ENCODE measurements at regions not wholly inside any gene's neighbourhood (a gene's known extent, or its start where the extent isn't known, plus 50 kb on each side); places are given as distances from the start of the nearest gene placed in this dataset.

DNA sequence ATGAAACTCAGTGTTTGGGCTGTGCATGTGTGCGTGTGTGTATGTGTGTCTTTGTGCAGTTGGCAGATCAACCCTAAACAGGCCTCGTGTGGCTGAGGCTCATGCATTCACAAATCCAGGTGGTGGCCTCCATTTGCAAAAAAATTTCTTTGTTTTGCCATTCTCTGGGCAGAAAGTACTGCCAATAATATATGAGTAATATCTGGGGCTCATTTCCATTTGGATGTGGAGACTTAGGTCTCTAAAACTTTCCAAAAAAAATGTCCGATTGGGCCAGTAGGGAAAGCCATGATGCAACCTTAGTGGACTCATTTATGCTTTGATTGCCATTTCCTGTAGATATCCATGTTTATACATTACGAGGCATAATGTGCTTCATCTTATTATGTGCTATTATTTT is 77.9 kb upstream of the RPS23 start:
- POLR2A ChIA-PET = no interaction called here

GRCh38 chr5:82355496-82355895 is 77.3 kb upstream of the RPS23 start:
- no peak overlapping the region for H3K4me3 ChIP-seq (ENCODE audit: low read depth, low read length)
- ChIA-PET CTCF (interaction anchor here (1.5 kb wide), 3 partner anchors 43 to 286 kb away, joined by 4 to 5 read pairs (median 4); no protein-coding TSS in a partner anchor), POLR2A (no interaction called here)
- DNase-seq (ENCODE audit: low read depth, low spot score) = no peak
- no peak for TF ChIP-seq CTCF (IDR thresholded peaks at IDR 0.05; ENCODE audit: insufficient read depth, low read length, missing control alignments)

More for the DNA sequence above, 77.9 kb upstream of the RPS23 start:
- no peak for DNase-seq (ENCODE audit: low read depth, low spot score)
- no peak overlapping the region for H3K4me3 ChIP-seq (ENCODE audit: low read depth, low read length)
- CTCF ChIA-PET = interaction anchor here (0.6 to 1.5 kb wide), 4 partner anchors 13 to 285 kb away, joined by 3 to 5 read pairs (median 4); no protein-coding TSS in a partner anchor
- TF ChIP-seq CTCF (IDR thresholded peaks at IDR 0.05; ENCODE audit: insufficient read depth, low read length, missing control alignments) = no peak

DNA sequence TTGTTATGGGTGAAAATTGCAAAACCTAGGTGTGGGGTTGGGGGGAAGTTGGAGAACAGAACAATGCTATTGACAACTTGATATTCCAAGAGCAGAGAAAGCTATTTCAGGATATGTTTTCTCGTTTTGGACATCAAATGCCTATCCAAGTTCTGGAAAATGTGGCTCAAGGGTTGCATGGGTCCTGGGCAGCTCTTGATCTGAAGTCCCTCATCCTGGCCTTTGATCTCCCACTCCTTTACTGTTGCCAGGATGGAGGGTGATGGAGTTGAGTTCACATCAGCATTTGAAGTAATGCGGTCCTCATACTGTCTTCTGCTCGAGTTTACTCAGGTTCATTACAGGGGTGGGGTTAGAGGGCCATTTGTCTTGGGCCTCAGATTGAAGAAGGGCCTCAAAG is 76.9 kb upstream of the RPS23 start:
- POLR2A ChIA-PET = no interaction called here
- no peak for TF ChIP-seq CTCF (IDR thresholded peaks at IDR 0.05; ENCODE audit: insufficient read depth, low read length, missing control alignments)
- CTCF ChIA-PET = interaction anchor here (1.5 to 4.0 kb wide), 4 partner anchors 42 to 439 kb away, joined by 4 to 11 read pairs (median 4); no protein-coding TSS in a partner anchor
- H3K4me3 ChIP-seq (ENCODE audit: low read depth, low read length) = no peak overlapping the region
- DNase-seq (ENCODE audit: low read depth, low spot score) = no peak

DNA sequence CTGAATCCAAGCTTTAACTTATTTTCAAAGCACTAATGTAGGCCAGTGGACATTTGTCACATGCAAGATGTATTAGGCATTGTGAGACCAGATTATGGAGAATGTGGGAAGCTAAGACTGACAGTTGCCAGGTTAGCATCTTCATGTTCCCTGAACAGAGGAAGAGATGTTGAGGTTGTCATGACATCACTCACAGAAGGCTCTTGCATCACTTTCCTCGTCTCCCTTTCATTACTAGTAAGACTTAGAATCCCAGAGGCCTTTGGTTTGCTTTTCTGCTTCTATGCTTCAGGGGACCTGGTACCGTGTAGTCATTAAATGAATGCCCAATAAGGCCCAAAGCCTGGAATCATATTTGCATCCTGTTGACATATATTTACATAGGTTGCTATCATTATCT is 76.4 kb upstream of the RPS23 start:
- TF ChIP-seq CTCF (IDR thresholded peaks at IDR 0.05; ENCODE audit: insufficient read depth, low read length, missing control alignments) = no peak
- no peak overlapping the region for H3K4me3 ChIP-seq (ENCODE audit: low read depth, low read length)
- no peak for DNase-seq (ENCODE audit: low read depth, low spot score)
- ChIA-PET CTCF (interaction anchor here (0.6 to 11.5 kb wide), 5 partner anchors 19 to 440 kb away, joined by 3 to 143 read pairs (median 11); no protein-coding TSS in a partner anchor), POLR2A (no interaction called here)

- no peak for DNase-seq (ENCODE audit: low read depth, low spot score)
- POLR2A ChIA-PET = interaction anchor here (0.7 kb wide), 1 partner anchor 1385 kb away, joined by 3 read pairs; no protein-coding TSS in a partner anchor
- TF ChIP-seq CTCF (IDR thresholded peaks at IDR 0.05; ENCODE audit: insufficient read depth, low read length, missing control alignments) = no peak
- CTCF ChIA-PET = interaction anchor here (0.7 to 11.5 kb wide), 9 partner anchors 8 to 1209 kb away, joined by 3 to 143 read pairs (median 11); no protein-coding TSS in a partner anchor
- no peak overlapping the region for H3K4me3 ChIP-seq (ENCODE audit: low read depth, low read length)
These were observed 75.4 kb upstream of the RPS23 start for GRCh38 chr5:82353522-82353921.

DNA sequence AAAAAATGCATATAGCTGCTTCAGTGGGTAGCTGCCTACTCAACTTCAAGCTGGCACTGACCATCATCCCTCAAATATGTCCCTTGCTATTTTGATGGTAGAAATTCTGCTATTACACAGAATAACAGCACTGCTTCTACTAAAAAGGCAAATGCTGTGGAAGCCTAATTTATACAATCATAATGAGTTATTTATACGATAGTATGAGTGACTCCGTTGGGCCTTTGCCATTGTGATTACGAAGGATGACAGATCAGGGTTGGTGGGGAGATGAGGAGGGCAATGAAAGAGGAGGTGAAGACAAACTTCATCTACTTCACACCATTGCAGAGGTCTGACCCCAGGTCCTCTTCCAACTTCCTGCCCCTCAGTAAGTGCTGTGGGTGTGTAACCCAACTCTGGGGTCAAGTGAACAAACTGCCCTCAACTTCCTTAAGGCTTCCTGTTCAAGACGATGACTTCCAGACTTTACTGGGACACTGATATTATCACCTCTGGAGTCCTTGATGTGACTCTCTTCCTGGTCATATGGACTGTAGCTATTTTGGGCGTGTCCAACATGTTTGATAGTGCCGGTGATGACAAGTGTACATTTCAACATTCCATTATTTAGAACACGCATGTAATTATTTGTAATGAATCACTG is 74.1 kb upstream of the RPS23 start:
- DNase-seq (ENCODE audit: low read depth, low spot score) = no peak
- H3K4me3 ChIP-seq (ENCODE audit: low read depth, low read length) = no peak overlapping the region
- ChIA-PET CTCF (interaction anchor here (0.6 to 11.5 kb wide), 30 partner anchors 8 to 1366 kb away, joined by 3 to 143 read pairs (median 4); no protein-coding TSS in a partner anchor), POLR2A (interaction anchor here (1.0 kb wide), 1 partner anchor 19 kb away, joined by 3 read pairs; no protein-coding TSS in a partner anchor)
- no peak for TF ChIP-seq CTCF (IDR thresholded peaks at IDR 0.05; ENCODE audit: insufficient read depth, low read length, missing control alignments)
